ENCODE measurements at regions not wholly inside any gene's neighbourhood (a gene's known extent, or its start where the extent isn't known, plus 50 kb on each side); places are given as distances from the start of the nearest gene placed in this dataset.

DNA sequence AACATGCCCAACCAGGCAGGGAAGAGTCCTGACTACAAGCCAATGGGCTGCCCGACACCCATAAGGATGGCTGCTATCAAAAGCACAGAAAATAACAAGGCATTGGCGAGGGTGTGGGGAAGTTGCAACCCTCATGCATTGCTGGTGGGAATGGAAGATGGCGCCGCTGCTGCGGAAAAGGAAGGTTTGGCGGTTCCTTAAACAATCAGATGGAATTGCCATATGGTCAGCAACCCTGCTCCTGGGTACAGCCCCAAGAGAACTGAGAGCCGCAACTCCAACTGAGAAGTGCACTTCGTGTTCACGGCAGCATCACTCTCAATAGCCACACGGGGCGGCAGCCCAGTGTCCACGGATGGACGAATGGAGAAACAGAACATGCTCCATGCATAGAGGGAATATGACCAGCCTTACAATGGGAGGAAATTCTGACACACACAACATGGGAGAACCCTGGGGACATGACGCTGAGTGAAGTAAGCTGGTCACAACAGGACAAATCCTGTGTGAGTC lies 193.3 kb downstream of the RBFOX3 start:
- Histone ChIP-seq H2BK15ac (ENCODE audit: low read depth, low read length) (no peak overlapping the region), H3K9me3 (ENCODE audit: control insufficient read depth, low read depth, low read length) (no peaks in the 10 kb centered on the region), H4K20me1 (ENCODE audit: control insufficient read depth, insufficient read depth, insufficient read length) (no peaks in the 10 kb centered on the region), H2AFZ (ENCODE audit: low read length) (no peak overlapping the region), H4K8ac (replicated peaks; ENCODE audit: insufficient read length, low read depth, low read length) (no peak overlapping the region), H3K14ac (ENCODE audit: insufficient read depth, low read length) (no peak overlapping the region), H3K4me2 (ENCODE audit: insufficient read depth, insufficient read length, low read length) (no peak overlapping the region), H3K27ac (ENCODE audit: insufficient read length, low read depth, low read length) (no peak overlapping the region), H3K79me2 (ENCODE audit: insufficient read depth, low read length) (no peaks in the 10 kb centered on the region), H4K91ac (ENCODE audit: insufficient read length, low read depth, low read length) (no peak overlapping the region), H3K27me3 (ENCODE audit: insufficient read depth, low read length) (no peaks in the 10 kb centered on the region), H2AK5ac (ENCODE audit: insufficient read length, low read length) (no peak overlapping the region), H3K18ac (ENCODE audit: insufficient read length, low read depth, low read length) (no peak overlapping the region), H2BK20ac (ENCODE audit: low read depth, low read length, poor library complexity, severe bottlenecking) (no peak overlapping the region), H3T11ph (ENCODE audit: low read length) (no peak overlapping the region), H3K4ac (ENCODE audit: low read depth, low read length) (no peak overlapping the region), H3K56ac (ENCODE audit: insufficient read length, low read depth, low read length) (no peak overlapping the region), H3K4me1 (ENCODE audit: insufficient read depth, low read length) (no peaks in the 10 kb centered on the region), H3K9ac (ENCODE audit: extremely low read depth, insufficient read length, low read length) (no peak overlapping the region), H2BK120ac (ENCODE audit: low read depth, low read length, poor library complexity, severe bottlenecking) (no peak overlapping the region), H4K5ac (ENCODE audit: insufficient read length, low read depth, low read length) (no peak overlapping the region), H3K79me1 (ENCODE audit: insufficient read depth, low read depth, low read length, poor library complexity, severe bottlenecking) (no peaks in the 10 kb centered on the region), H2BK5ac (ENCODE audit: insufficient read length, low read length) (no peak overlapping the region), H3K23me2 (ENCODE audit: insufficient read length, low read depth, low read length, poor library complexity, severe bottlenecking) (no peaks in the 10 kb centered on the region), H3K23ac (ENCODE audit: insufficient read length, low read depth, low read length) (no peak overlapping the region), H2BK12ac (ENCODE audit: insufficient read length, low read depth, low read length) (no peak overlapping the region)
- Mint-ChIP-seq H3K36me3 (ENCODE audit: insufficient read depth in 1 of 3, low read depth in 3 of 3) (no peaks in the 10 kb centered on the region), H3K9me3 (no peaks in the 10 kb centered on the region; a peak in 1 of 5 replicates), H3K4me1 (peaks cover 6 to 20% of the 10 kb centered on the region in 2 experiments), H3K27me3 (ENCODE audit: low read depth) (peaks cover 17% of the 10 kb centered on the region), H3K4me3 (no peak overlapping the region), H3K27ac (no peak overlapping the region)
- no CpG with 5 or more reads among the region's 14 CpGs for WGBS (ENCODE audit: extremely low coverage, insufficient read length, low lambda C conversion rate)
- TF ChIP-seq, protein P1, sequence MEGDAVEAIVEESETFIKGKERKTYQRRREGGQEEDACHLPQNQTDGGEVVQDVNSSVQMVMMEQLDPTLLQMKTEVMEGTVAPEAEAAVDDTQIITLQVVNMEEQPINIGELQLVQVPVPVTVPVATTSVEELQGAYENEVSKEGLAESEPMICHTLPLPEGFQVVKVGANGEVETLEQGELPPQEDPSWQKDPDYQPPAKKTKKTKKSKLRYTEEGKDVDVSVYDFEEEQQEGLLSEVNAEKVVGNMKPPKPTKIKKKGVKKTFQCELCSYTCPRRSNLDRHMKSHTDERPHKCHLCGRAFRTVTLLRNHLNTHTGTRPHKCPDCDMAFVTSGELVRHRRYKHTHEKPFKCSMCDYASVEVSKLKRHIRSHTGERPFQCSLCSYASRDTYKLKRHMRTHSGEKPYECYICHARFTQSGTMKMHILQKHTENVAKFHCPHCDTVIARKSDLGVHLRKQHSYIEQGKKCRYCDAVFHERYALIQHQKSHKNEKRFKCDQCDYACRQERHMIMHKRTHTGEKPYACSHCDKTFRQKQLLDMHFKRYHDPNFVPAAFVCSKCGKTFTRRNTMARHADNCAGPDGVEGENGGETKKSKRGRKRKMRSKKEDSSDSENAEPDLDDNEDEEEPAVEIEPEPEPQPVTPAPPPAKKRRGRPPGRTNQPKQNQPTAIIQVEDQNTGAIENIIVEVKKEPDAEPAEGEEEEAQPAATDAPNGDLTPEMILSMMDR (conservative IDR thresholded peaks at IDR 0.05) = no peak
- no peak for DNase-seq

Measured in H9 (cell line).